ENCODE measurements at regions not wholly inside any gene's neighbourhood (a gene's known extent, or its start where the extent isn't known, plus 50 kb on each side); places are given as distances from the start of the nearest gene placed in this dataset.
A peak's percentile ranks its signal among the peaks of the same experiment; 100 is the strongest.

- TF ChIP-seq CTCF (IDR thresholded peaks at IDR 0.05; ENCODE audit: low read depth, low read length) = no peak
- in situ Hi-C loops (cut with HindIII; ENCODE audit: low sequenced_read_pairs) = no loop called here
- no peak overlapping the region for H3K4me3 ChIP-seq (ENCODE audit: low read depth, low read length)
- no peak for DNase-seq (ENCODE audit: low read depth, low spot score)
These were observed 186.8 kb upstream of the TMEM229A start for GRCh38 chr7:124219681-124220080.

GRCh38 chr7:124208642-124209041 lies 175.8 kb upstream of the TMEM229A start:
- in situ Hi-C loops (cut with HindIII; ENCODE audit: low sequenced_read_pairs) = no loop called here
- TF ChIP-seq CTCF (IDR thresholded peaks at IDR 0.05; ENCODE audit: low read depth, low read length) = no peak
- H3K4me3 ChIP-seq (ENCODE audit: low read depth, low read length) = no peak overlapping the region
- no peak for DNase-seq (ENCODE audit: low read depth, low spot score)

GRCh38 chr7:124208173-124208572 lies 175.3 kb upstream of the TMEM229A start:
- in situ Hi-C loops (cut with HindIII; ENCODE audit: low sequenced_read_pairs) = no loop called here
- DNase-seq (ENCODE audit: low read depth, low spot score) = no peak
- TF ChIP-seq CTCF (IDR thresholded peaks at IDR 0.05; ENCODE audit: low read depth, low read length) = no peak
- H3K4me3 ChIP-seq (ENCODE audit: low read depth, low read length) = no peak overlapping the region

GRCh38 chr7:124205526-124205925 lies 172.7 kb upstream of the TMEM229A start:
- in situ Hi-C loops (cut with HindIII; ENCODE audit: low sequenced_read_pairs) = no loop called here
- TF ChIP-seq CTCF (IDR thresholded peaks at IDR 0.05; ENCODE audit: low read depth, low read length) = no peak
- no peak overlapping the region for H3K4me3 ChIP-seq (ENCODE audit: low read depth, low read length)
- no peak for DNase-seq (ENCODE audit: low read depth, low spot score)

GRCh38 chr7:124202546-124202945 lies 169.7 kb upstream of the TMEM229A start:
- in situ Hi-C loops (cut with HindIII; ENCODE audit: low sequenced_read_pairs) = no loop called here
- TF ChIP-seq CTCF (IDR thresholded peaks at IDR 0.05; ENCODE audit: low read depth, low read length) = no peak
- DNase-seq (ENCODE audit: low read depth, low spot score) = no peak
- H3K4me3 ChIP-seq (ENCODE audit: low read depth, low read length) = no peak overlapping the region

- peak; percentile 28 for DNase-seq (ENCODE audit: low read depth, low spot score)
- in situ Hi-C loops (cut with HindIII; ENCODE audit: low sequenced_read_pairs) = no loop called here
- no peak overlapping the region for H3K4me3 ChIP-seq (ENCODE audit: low read depth, low read length)
- TF ChIP-seq CTCF (IDR thresholded peaks at IDR 0.05; ENCODE audit: low read depth, low read length) = no peak
These were observed 169.0 kb upstream of the TMEM229A start for GRCh38 chr7:124201768-124202349.

- DNase-seq (ENCODE audit: low read depth, low spot score) = no peak
- no peak for TF ChIP-seq CTCF (IDR thresholded peaks at IDR 0.05; ENCODE audit: low read depth, low read length)
- no peak overlapping the region for H3K4me3 ChIP-seq (ENCODE audit: low read depth, low read length)
- in situ Hi-C loops (cut with HindIII; ENCODE audit: low sequenced_read_pairs) = no loop called here
These were observed 163.7 kb upstream of the TMEM229A start for GRCh38 chr7:124196519-124196918.
